IMR-90 (cell line): ENCODE measurements at regions not wholly inside any gene's neighbourhood (a gene's known extent, or its start where the extent isn't known, plus 50 kb on each side); places are given as distances from the start of the nearest gene placed in this dataset.

ENCODE experiments used
- ATAC-seq: fragments of 200-7000 bp; cut with Tn5 transposase; 2 replicates; pipeline ENCODE4 v1.9.1; 2020; ENCODE audit warnings: low read depth, mild to moderate bottlenecking, moderate library complexity
- BruUV-seq: library from RNA; stranded (reverse); fragments of 400-500 nt; replicated peaks from 2 replicates; lab custom pipeline; 2021; lab: Mats Ljungman, UMichigan
- CTCF ChIA-PET: fragments of 300-600 bp; formaldehyde crosslinking; extraction: SDS; loops from one replicate; lab custom pipeline; 2021; ENCODE audit warnings: antibody characterized with exemption; lab: Yijun Ruan, JAX
- POLR2A ChIA-PET: fragments of 300-600 bp; sonication (Branson Sonifier 250); formaldehyde crosslinking; loops from one replicate; lab custom pipeline; 2022; ENCODE audit warnings: antibody characterized with exemption; ENCODE audit not compliant: unreplicated experiment; lab: Charles Lee
- DNase-seq: peaks from one replicate; pipeline ENCODE4 v3.0.0; 2013
- H2AFZ ChIP-seq: replicated peaks from 2 replicates; pipeline ENCODE3; 2013; ENCODE audit warnings: low read length, mild to moderate bottlenecking; ENCODE audit not compliant: poor library complexity
- H2AK5ac ChIP-seq: 2 replicates; pipeline ENCODE4 v1.6.1; 2013; ENCODE audit warnings: low read depth, low read length, inconsistent platforms
- H2AK9ac ChIP-seq: replicated peaks from 2 replicates; pipeline ENCODE3; 2013; ENCODE audit warnings: mild to moderate bottlenecking, low read depth, low read length, moderate library complexity; ENCODE audit not compliant: poor library complexity
- H2BK120ac ChIP-seq: 2 replicates; pipeline ENCODE4 v1.6.1; 2013; ENCODE audit warnings: low read depth, low read length, inconsistent platforms
- H2BK15ac ChIP-seq: 3 replicates; pipeline ENCODE4 v1.6.1; 2013; ENCODE audit warnings: low read depth, low read length, inconsistent platforms
- H2BK20ac ChIP-seq: 2 replicates; pipeline ENCODE4 v1.6.1; 2013; ENCODE audit warnings: low read depth, mild to moderate bottlenecking, inconsistent platforms, low read length, moderate library complexity
- H2BK5ac ChIP-seq: 2 replicates; pipeline ENCODE4 v1.6.1; 2013; ENCODE audit warnings: mild to moderate bottlenecking, low read depth, low read length, inconsistent platforms; ENCODE audit not compliant: poor library complexity, severe bottlenecking
- H3K14ac ChIP-seq: replicated peaks from 2 replicates; pipeline ENCODE4 v1.6.1; 2013; ENCODE audit warnings: low read depth, low read length, inconsistent platforms
- H3K18ac ChIP-seq: 2 replicates; pipeline ENCODE4 v1.6.1; 2013; ENCODE audit warnings: low read depth, low read length, control low read depth
- H3K23ac ChIP-seq: 2 replicates; pipeline ENCODE4 v1.6.1; 2013; ENCODE audit warnings: low read depth, low read length, inconsistent platforms
- H3K27ac ChIP-seq: 2 replicates; pipeline ENCODE4 v1.5.1; 2013; ENCODE audit warnings: mild to moderate bottlenecking, control low read depth, low read length; ENCODE audit not compliant: insufficient read depth
- H3K27me3 ChIP-seq: 2 replicates; pipeline ENCODE4 v1.6.1; 2013; ENCODE audit warnings: low read length; ENCODE audit not compliant: control insufficient read depth, insufficient read depth
- H3K36me3 ChIP-seq: 2 replicates; pipeline ENCODE4 v1.6.1; 2013; ENCODE audit warnings: low read length, mixed read lengths; ENCODE audit not compliant: control insufficient read depth, insufficient read depth
- H3K4ac ChIP-seq: 2 replicates; pipeline ENCODE4 v1.6.1; 2013; ENCODE audit warnings: low read depth, low read length, inconsistent platforms
- H3K4me1 ChIP-seq: 2 replicates; pipeline ENCODE4 v1.6.1; 2013; ENCODE audit warnings: low read length, mixed read lengths; ENCODE audit not compliant: control insufficient read depth, insufficient read depth
- H3K4me2 ChIP-seq: 2 replicates; pipeline ENCODE4 v1.6.1; 2013; ENCODE audit warnings: low read depth, mild to moderate bottlenecking, control low read depth, low read length, moderate library complexity
- H3K4me3 ChIP-seq: 2 replicates; pipeline ENCODE4 v1.5.1; 2013; ENCODE audit warnings: low read depth, mild to moderate bottlenecking, control low read depth, low read length, moderate library complexity; ENCODE audit not compliant: insufficient read depth
- H3K56ac ChIP-seq: 2 replicates; pipeline ENCODE4 v1.6.1; 2013; ENCODE audit warnings: low read length, inconsistent platforms; ENCODE audit not compliant: insufficient read depth; ENCODE audit errors: extremely low read depth
- H3K79me1 ChIP-seq, 2 experiments: 2 replicates each; pipeline ENCODE4 v1.6.1; 2013; ENCODE audit warnings: low read length in 2 of 2, inconsistent platforms in 1 of 2, low read depth in 1 of 2
- H3K9ac ChIP-seq: 2 replicates; pipeline ENCODE4 v1.6.1; 2013; ENCODE audit warnings: low read depth, low read length, control low read depth
- H3K9me1 ChIP-seq: 2 replicates; pipeline ENCODE4 v1.6.1; 2013; ENCODE audit warnings: low read length, inconsistent platforms; ENCODE audit not compliant: insufficient read depth
- H3K9me3 ChIP-seq: 2 replicates; pipeline ENCODE4 v1.6.1; 2013; ENCODE audit warnings: low read length; ENCODE audit not compliant: control insufficient read depth, insufficient read depth
- H4K20me1 ChIP-seq: 2 replicates; pipeline ENCODE4 v1.6.1; 2013; ENCODE audit warnings: low read length, inconsistent platforms; ENCODE audit not compliant: insufficient read depth
- H4K5ac ChIP-seq: 2 replicates; pipeline ENCODE4 v1.6.1; 2013; ENCODE audit warnings: mild to moderate bottlenecking, low read depth, low read length, control low read depth
- H4K8ac ChIP-seq, 2 experiments: 2 replicates each; pipeline ENCODE4 v1.6.1; 2013; ENCODE audit warnings: low read depth in 2 of 2, low read length in 2 of 2, control low read depth in 1 of 2, inconsistent platforms in 1 of 2
- H4K91ac ChIP-seq: 2 replicates; pipeline ENCODE4 v1.6.1; 2013; ENCODE audit warnings: low read depth, low read length, inconsistent platforms; ENCODE audit not compliant: insufficient read depth
- BHLHE40 ChIP-seq: fragments of 150-350 bp; IDR thresholded peaks from 2 replicates; pipeline ENCODE4 v1.6.1; 2016; ENCODE audit warnings: mild to moderate bottlenecking, low read depth, low read length
- MAFK ChIP-seq: IDR thresholded peaks from 2 replicates; pipeline ENCODE4 v1.6.1; 2012; ENCODE audit warnings: low read depth, low read length, improper control_type of control experiment
- MAZ ChIP-seq: IDR thresholded peaks from 2 replicates; pipeline ENCODE4 v1.6.1; 2012; ENCODE audit warnings: low read depth, mild to moderate bottlenecking, low read length, improper control_type of control experiment, moderate library complexity, borderline replicate concordance
- NFE2L2 ChIP-seq: fragments of 150-350 bp; IDR thresholded peaks from 2 replicates; pipeline ENCODE4 v1.6.1; 2016; ENCODE audit warnings: low read depth, mild to moderate bottlenecking, low read length
- POLR2A ChIP-seq: IDR thresholded peaks from 2 replicates; pipeline ENCODE4 v1.6.1; 2012; ENCODE audit warnings: mild to moderate bottlenecking, low read depth, low read length
- RAD21 ChIP-seq: IDR thresholded peaks from 2 replicates; pipeline ENCODE4 v1.6.1; 2012; ENCODE audit warnings: low read length, improper control_type of control experiment
- RCOR1 ChIP-seq: IDR thresholded peaks from 2 replicates; pipeline ENCODE4 v1.6.1; 2012; ENCODE audit warnings: mild to moderate bottlenecking, low read length, improper control_type of control experiment; ENCODE audit not compliant: insufficient replicate concordance
- SMC3 ChIP-seq: fragments of 150-350 bp; IDR thresholded peaks from 2 replicates; pipeline ENCODE4 v1.6.1; 2016; ENCODE audit warnings: low read depth, mild to moderate bottlenecking, antibody characterized with exemption, low read length, moderate library complexity
- WGBS, 2 experiments: methylation state at CpG; one replicate each; pipeline versions ENCODE4 v1.1.5 to v1.1.7; 2013; ENCODE audit warnings: missing lambda C conversion rate in 2 of 2; ENCODE audit not compliant: insufficient read length in 1 of 2; ENCODE audit errors: extremely low coverage in 2 of 2; 5-methylcytosine and 5-hydroxymethylcytosine counted together
- dilution Hi-C: fragments of 300-500 bp; cut with HindIII; formaldehyde crosslinking; loops from one replicate; pipeline ENCODE4 v1.14.3; 2018; ENCODE audit warnings: low sequenced_read_pairs; ENCODE audit not compliant: unreplicated experiment
- in situ Hi-C: fragments of 300-500 bp; cut with MboI; formaldehyde crosslinking; loops from 3 replicates; pipeline ENCODE4 v1.14.3; 2019; ENCODE audit warnings: low sequenced_read_pairs, inconsistent platforms, mixed read lengths
- intact Hi-C: fragments of 100-400 bp; cut with micrococcal nuclease; formaldehyde crosslinking; loops from 2 replicates; pipeline ENCODE4 v1.10.0; 2022

- H4K91ac ChIP-seq = no peak overlapping the region
- no peaks in the 10 kb centered on the region for H3K9me3 ChIP-seq
- CTCF ChIA-PET = no interaction called here
- no peaks in the 10 kb centered on the region for H3K36me3 ChIP-seq
- no peak for DNase-seq
- no peak overlapping the region for H3K4me3 ChIP-seq
- no peak overlapping the region for H2AK5ac ChIP-seq
- no peak overlapping the region for H2BK15ac ChIP-seq
- H4K8ac ChIP-seq = no peak overlapping the region
- intact Hi-C loops = no loop called here
- dilution Hi-C loops = no loop called here
- no peak overlapping the region for H2BK5ac ChIP-seq
- in situ Hi-C loops = no loop called here
- no peak overlapping the region for H2BK20ac ChIP-seq
- no peak overlapping the region for H3K56ac ChIP-seq
- POLR2A ChIA-PET = no interaction called here
- no peaks in the 10 kb centered on the region for H3K9me1 ChIP-seq
- H2AK9ac ChIP-seq = no peak overlapping the region
- H3K27ac ChIP-seq = no peak overlapping the region
- ATAC-seq = no peak
- H4K5ac ChIP-seq = no peak overlapping the region
- no peak for TF ChIP-seq MAZ
- TF ChIP-seq NFE2L2 = no peak
- no peak for TF ChIP-seq POLR2A
- no peak for TF ChIP-seq MAFK
- TF ChIP-seq RCOR1 = no peak
- no peak for TF ChIP-seq RAD21
- TF ChIP-seq SMC3 = no peak
- no peak for TF ChIP-seq BHLHE40
- no peak overlapping the region for H3K14ac ChIP-seq
- H3K4ac ChIP-seq = no peak overlapping the region
- no peak overlapping the region for H3K23ac ChIP-seq
- no TSS peak for BruUV-seq
- no peak overlapping the region for H3K18ac ChIP-seq
- no peak overlapping the region for H2AFZ ChIP-seq
- no peaks in the 10 kb centered on the region; the same call in 1 of the 2 replicates for H4K20me1 ChIP-seq
- 65% methylated on average over 5 of the region's 12 CpGs; no CpG with 5 or more reads in 1 of the 2 experiments for WGBS, 2 experiments
- H3K27me3 ChIP-seq = peaks cover 6% of the 10 kb centered on the region; the same call in 1 of the 2 replicates
- H3K4me1 ChIP-seq = no peaks in the 10 kb centered on the region
- no peak overlapping the region for H3K4me2 ChIP-seq
- H3K9ac ChIP-seq = no peak overlapping the region
- H2BK120ac ChIP-seq = no peak overlapping the region
- no peaks in the 10 kb centered on the region for H3K79me1 ChIP-seq
These were observed 81.1 kb downstream of the ENGASE start for GRCh38 chr17:79155701-79156100.
